CD1c-positive myeloid dendritic cell (primary cell): ENCODE measurements at regions not wholly inside any gene's neighbourhood (a gene's known extent, or its start where the extent isn't known, plus 50 kb on each side); places are given as distances from the start of the nearest gene placed in this dataset.
A peak's percentile ranks its signal among the peaks of the same experiment; 100 is the strongest.

Experiments used
- DNase-seq: peaks from one replicate; pipeline ENCODE4 v3.0.0-alpha.2; 2016; ENCODE audit errors: extremely low spot score

- DNase-seq: no peak
Observed at GRCh38 chr10:113219446-113219845, 269.4 kb downstream of the TCF7L2 start.

GRCh38 chr10:113221756-113222168 is 271.7 kb downstream of the TCF7L2 start:
- no peak for DNase-seq

GRCh38 chr10:113222207-113222606 is 272.2 kb downstream of the TCF7L2 start:
- no peak for DNase-seq

- DNase-seq: no peak
Observed at GRCh38 chr10:113225364-113225763, 275.3 kb downstream of the TCF7L2 start.

GRCh38 chr10:113225903-113226302 is 275.9 kb downstream of the TCF7L2 start:
- no peak for DNase-seq

GRCh38 chr10:113226399-113226798 is 276.4 kb downstream of the TCF7L2 start:
- no peak for DNase-seq

- no peak for DNase-seq
Observed at GRCh38 chr10:113226831-113227445, 276.9 kb downstream of the TCF7L2 start.

- no peak for DNase-seq
Observed at GRCh38 chr10:113228530-113228929, 278.5 kb downstream of the TCF7L2 start.

- no peak for DNase-seq
Observed at GRCh38 chr10:113230011-113230610, 280.1 kb downstream of the TCF7L2 start.

- DNase-seq: no peak
Observed at GRCh38 chr10:113232928-113233511, 283.0 kb downstream of the TCF7L2 start.

GRCh38 chr10:113234481-113234880 is 284.4 kb downstream of the TCF7L2 start:
- DNase-seq: no peak

GRCh38 chr10:113235508-113235907 is 285.5 kb downstream of the TCF7L2 start:
- DNase-seq: peak; percentile 77

- no peak for DNase-seq
Observed at GRCh38 chr10:113236998-113237397, 287.0 kb downstream of the TCF7L2 start.

- DNase-seq: peak; percentile 48
Observed at GRCh38 chr10:113239566-113240350, 289.7 kb downstream of the TCF7L2 start.

- no peak for DNase-seq
Observed at GRCh38 chr10:113240736-113241135, 290.7 kb downstream of the TCF7L2 start.

GRCh38 chr10:113241599-113242360 is 291.7 kb downstream of the TCF7L2 start:
- no peak for DNase-seq

GRCh38 chr10:113243311-113243710 is 293.3 kb downstream of the TCF7L2 start:
- DNase-seq: no peak

GRCh38 chr10:113244750-113245149 is 294.7 kb downstream of the TCF7L2 start:
- no peak for DNase-seq

- no peak for DNase-seq
Observed at GRCh38 chr10:113245286-113245685, 295.2 kb downstream of the TCF7L2 start.

- no peak for DNase-seq
Observed at GRCh38 chr10:113247050-113247449, 297.0 kb downstream of the TCF7L2 start.

GRCh38 chr10:113252650-113253618 is 299.9 kb upstream of the HABP2 start:
- no peak for DNase-seq
